ENCODE measurements at regions not wholly inside any gene's neighbourhood (a gene's known extent, or its start where the extent isn't known, plus 50 kb on each side); places are given as distances from the start of the nearest gene placed in this dataset.

DNA sequence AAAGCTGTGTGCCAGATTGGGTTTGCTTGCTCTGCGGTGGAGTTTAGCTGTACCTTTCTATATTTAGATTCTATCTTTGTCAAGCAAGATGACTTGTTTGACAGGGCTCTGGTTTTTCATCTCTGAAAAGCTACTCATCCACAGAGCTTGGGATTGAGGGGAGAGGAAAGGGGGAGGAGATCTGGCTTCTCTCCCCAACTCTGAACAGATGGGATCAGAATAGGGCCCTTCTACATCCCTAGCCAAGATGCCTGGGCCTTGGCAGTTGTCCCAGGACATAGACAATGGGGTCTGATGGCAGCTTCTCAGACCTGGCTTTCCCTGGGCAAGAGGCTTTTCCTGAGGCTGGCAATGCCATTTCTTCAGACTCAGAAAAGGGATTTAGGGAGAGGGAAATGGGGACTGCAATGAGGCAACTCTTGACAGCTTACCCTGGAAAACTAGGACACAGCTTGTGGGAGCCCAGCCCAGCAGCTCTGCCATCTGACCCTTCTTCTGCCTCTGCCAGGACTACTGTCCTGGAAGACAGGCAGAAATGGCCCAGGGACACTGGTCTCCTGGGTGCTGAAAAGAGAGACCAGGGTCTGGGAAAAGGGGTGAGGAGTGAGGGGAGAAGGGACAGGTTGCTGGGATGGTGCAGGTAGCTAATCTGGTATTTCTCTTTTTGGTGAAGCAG is 50.2 kb upstream of the ASTN2 start:
- TF ChIP-seq, protein P1, sequence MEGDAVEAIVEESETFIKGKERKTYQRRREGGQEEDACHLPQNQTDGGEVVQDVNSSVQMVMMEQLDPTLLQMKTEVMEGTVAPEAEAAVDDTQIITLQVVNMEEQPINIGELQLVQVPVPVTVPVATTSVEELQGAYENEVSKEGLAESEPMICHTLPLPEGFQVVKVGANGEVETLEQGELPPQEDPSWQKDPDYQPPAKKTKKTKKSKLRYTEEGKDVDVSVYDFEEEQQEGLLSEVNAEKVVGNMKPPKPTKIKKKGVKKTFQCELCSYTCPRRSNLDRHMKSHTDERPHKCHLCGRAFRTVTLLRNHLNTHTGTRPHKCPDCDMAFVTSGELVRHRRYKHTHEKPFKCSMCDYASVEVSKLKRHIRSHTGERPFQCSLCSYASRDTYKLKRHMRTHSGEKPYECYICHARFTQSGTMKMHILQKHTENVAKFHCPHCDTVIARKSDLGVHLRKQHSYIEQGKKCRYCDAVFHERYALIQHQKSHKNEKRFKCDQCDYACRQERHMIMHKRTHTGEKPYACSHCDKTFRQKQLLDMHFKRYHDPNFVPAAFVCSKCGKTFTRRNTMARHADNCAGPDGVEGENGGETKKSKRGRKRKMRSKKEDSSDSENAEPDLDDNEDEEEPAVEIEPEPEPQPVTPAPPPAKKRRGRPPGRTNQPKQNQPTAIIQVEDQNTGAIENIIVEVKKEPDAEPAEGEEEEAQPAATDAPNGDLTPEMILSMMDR (conservative IDR thresholded peaks at IDR 0.05; ENCODE audit: low read length) = no peak
- no peak for TF ChIP-seq EZH2phosphoT487 (IDR thresholded peaks at IDR 0.05; ENCODE audit: borderline replicate concordance, low read depth, low read length)
